HG02943 (cell line): ENCODE measurements at regions not wholly inside any gene's neighbourhood (a gene's known extent, or its start where the extent isn't known, plus 50 kb on each side); places are given as distances from the start of the nearest gene placed in this dataset.
"Not testable (repeated sequence)": the region's sequence is repeated elsewhere in the genome, so short reads cannot be mapped to it uniquely, and the experiment has no call there.

Experiments
- ATAC-seq: cut with Tn5 transposase; IDR thresholded peaks from one replicate; pipeline ENCODE4 v1.9.1; 2021; ENCODE audit warnings: mild to moderate bottlenecking, low read depth, moderate library complexity; ENCODE audit not compliant: unreplicated experiment

DNA sequence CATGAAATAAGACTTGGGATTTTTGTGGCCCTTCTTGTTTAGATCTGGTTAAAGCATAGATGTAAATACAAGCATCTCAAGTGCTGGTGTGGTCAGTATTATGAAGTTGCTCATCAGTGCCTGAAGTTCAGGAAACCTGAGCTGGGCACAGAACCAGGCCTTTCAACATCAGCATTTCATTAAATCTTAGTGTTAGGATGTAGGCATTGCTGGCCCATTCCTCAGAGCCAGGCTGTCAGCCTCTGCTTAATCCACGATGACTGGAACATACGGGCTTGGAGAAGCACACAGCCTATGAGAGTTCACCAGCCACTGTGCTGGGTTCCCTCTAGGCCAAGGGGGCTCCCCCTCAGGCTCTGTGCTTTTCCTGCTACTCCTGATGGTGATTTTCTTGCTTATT, 270.2 kb downstream of the EN1 start:
- no peak for ATAC-seq

DNA sequence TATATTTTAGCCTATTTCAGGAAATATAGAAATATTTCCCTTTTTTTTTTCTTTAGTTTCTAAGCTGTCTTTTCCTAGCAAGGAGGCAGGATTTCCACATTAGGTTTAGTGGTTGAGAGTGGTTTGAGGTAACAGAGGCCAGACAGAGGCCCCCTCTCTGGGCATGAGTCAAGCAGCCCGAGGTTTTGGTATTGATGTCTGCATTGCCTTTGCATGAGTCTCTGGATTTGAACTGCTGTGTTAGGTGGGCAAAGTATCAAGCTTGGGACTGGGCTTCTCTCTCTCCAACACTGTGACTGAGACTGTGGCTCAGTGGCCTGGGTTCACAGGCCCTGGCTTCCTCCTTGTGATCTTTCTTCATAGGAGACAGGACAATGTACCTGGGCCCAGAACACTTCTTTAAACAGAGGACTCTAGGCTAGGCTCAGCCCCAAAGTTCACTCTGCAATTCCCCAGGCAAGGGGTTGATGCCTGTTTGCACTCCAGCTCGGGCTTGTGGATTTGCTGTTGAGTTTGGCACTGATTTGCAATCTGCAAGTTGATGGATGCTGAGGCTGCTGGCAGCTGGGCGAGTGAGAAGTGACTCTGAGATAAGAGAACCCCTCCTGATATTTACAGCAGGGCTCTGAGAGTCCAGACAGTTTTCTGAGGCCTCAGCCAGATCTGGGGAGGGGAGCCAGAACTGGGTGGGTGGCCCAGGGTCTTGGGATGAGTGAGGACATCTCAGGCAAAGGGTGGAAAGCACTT, 271.2 kb downstream of the EN1 start:
- no peak for ATAC-seq

GRCh38 chr2:118572380-118572779, 275.1 kb downstream of the EN1 start:
- not testable (repeated sequence) for ATAC-seq

DNA sequence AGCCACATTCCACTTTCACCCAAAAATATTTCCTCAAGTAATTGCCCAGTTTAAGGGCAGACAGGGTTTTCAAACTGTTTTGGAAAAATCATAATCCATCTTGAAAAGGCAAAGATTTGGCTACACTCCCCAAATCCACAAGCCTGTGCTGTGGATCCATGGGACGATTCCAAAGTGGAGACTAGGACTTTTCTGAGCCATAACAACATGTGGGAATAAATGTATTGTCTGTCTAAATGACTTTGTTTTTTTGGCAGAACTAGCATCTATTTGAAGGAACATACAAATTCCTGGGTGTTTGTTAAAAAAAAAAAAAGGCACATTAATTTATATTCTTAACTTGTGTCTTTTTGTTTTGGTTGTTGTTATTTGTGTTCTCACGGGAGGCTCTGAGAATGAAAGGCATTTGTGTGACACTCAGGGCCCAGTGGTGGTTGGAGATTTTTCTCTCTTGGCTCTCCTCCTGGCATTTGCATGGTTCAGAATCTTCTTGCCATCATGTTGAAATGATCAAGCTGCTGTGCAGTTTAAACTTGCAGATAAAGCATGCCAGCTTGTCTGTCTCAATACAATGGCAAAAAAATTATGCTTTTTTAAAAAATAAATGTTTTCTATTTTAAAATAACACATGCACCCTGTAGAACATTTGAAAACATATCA, 277.4 kb downstream of the EN1 start:
- no peak for ATAC-seq

GRCh38 chr2:118568700-118569099, 278.7 kb downstream of the EN1 start:
- no peak for ATAC-seq

GRCh38 chr2:118565786-118566540, 281.5 kb downstream of the EN1 start:
- ATAC-seq = no peak

DNA sequence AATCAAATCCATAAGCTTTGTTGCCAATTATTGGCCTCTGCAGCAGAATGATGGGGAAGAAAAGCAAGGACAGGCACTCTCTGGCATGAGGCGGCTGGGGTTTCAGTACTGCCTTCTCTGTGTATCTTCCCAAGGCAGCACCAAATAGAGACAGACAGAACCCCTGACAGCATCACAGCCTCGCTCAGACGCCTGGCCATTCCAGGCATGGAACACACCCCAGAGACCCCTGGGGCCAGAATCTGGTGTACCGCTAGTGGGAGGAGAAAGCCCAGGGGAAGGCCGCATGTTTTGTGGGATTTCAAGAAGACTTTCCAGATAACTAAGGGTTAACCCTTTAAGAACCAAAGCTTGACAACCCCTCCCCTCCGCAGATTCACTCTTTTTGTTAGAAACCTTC, 282.1 kb downstream of the EN1 start:
- ATAC-seq = no peak

GRCh38 chr2:118562144-118562543, 285.3 kb downstream of the EN1 start:
- no peak for ATAC-seq

DNA sequence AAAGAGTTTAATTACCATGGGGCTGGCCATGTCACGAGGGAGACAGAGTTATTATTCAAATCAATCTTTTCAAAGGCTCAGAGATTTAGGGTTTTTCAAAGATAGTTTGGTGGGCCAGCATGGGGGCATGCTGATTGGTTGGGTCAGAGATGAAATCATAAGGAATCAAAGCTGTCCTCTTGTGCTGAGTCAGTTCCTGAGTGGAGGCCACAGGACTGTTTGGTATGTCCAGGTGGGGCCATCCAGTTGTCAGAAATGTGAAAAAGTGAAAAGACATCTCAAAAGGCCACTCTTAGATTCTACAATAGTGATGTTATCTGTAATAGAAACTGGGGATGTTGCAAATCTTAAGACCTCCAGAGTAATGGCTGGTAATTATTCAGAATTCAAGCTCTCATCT, 288.6 kb downstream of the EN1 start:
- no peak for ATAC-seq

DNA sequence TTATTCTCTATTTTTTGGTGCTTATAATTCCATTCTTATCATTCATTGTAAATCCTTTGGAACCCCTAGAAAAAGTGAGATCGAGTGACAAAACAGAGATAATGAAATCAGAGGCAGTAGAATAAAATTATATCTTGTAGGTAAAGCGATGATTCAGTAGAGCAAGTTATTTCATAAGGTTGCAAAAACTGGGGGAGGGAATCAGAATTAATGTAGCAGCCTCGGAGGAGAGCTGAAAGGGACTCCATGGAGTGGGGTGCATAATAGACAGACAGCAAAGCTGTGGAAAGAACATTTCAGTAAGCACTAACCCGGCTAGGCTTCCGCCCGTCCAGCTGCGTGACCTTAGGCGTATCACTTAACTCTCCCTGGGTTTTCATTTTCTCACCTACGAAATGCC, 289.7 kb downstream of the EN1 start:
- ATAC-seq = no peak

DNA sequence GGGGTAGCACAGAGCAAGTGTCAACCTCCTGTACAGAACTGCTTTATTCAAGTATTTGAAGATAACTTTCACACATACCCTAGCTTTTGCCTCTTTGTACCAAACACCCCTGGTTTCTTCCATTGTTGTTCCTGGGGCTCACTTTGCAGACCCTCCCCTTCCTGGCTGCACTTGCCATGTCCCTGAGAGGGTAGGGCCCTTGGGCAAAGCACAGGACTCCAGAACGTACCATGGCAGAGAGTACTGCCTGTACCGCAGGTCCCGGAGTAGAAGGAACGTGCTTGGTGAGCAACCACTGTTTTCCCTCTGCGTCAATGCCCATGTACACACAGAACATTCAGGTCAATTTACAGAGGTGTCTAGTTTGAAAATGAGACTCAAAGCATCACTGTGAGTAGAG, 290.4 kb downstream of the EN1 start:
- ATAC-seq = no peak

- ATAC-seq = no peak
Measured at GRCh38 chr2:118554616-118555015, 292.8 kb downstream of the EN1 start.

DNA sequence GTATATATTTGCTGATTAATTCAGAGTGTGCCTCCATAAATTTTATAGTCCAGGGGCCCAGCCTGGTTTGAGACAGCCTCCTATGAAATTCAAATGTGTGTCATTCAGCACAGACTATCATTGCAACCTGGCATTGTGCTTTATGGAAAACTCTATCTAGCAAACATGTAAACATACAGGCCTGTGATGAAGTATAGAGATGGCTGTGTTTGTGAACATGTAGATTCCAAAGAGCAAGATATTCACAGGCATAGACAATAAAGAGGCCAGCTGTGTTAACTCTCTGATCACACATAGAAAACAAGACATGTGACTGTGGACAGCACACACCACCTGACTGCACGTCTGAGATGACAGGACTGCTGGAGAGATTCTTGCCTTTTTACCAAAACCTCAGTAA, 297.9 kb downstream of the EN1 start:
- ATAC-seq = no peak

DNA sequence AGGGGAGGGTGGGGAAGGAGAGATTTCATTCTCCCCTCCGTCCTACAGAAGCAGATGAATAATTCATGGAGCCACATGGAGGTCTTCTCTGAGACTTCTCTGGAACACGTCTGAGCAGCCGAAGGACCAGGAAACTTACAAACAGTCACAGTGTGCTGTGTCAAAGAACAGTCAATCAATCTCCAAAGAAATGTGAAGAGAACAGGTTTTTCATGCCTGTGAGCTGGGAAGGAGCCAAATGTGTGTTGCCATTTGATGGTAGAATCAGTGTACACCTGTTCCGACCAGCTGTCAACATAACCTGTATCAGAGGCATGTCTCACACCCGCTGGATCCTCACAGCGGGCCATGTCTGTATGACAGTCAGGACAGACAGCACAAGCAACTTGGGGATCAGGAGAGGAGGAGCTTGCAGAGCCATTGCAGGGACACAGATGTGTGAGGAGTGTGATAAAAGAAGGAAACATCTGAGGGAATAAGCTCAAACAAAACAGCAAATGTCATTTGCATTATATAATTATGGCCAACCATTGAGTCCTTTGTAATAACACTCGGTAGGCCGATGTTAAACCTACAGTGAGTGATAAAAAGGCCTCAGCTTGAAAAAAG, 298.5 kb downstream of the EN1 start:
- no peak for ATAC-seq

DNA sequence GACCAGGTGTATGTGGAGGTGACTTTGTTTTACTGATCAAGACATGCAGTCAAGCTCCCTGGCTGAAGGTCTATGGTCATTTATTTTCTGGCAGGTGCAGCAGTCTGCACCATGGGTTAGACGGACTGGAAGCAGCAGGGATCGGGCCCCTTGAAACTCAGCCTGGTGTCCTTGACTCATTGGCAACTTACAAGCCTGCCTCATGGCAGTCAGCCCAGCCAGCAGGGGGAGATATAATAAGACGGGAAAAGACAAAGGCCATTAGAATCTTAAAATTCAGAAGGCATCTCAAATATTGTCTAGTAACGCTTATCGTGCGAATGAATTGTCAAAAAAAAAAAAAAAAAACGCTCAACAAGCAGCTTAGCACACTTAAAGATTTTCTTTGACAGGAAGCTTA, 308.2 kb downstream of the EN1 start:
- ATAC-seq = no peak

DNA sequence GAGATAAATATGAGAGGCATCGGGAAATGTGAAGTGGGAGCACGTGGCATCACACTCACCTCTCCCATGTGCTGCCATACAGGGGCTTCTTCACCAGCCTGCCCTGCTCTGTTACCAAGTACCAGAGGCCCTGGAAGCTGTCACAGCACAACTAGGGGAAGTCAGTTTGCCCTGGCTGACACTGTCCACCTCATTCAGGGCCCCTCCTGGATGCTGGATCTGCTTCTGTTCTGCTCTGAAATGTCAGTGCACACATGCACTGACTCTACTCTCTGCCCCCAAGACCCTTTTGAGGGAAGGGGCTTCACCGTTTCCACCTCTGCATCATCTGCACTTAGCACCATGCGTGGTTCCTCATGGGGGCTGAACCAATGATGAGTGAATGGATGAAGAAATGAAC, 311.1 kb downstream of the EN1 start:
- ATAC-seq = no peak

DNA sequence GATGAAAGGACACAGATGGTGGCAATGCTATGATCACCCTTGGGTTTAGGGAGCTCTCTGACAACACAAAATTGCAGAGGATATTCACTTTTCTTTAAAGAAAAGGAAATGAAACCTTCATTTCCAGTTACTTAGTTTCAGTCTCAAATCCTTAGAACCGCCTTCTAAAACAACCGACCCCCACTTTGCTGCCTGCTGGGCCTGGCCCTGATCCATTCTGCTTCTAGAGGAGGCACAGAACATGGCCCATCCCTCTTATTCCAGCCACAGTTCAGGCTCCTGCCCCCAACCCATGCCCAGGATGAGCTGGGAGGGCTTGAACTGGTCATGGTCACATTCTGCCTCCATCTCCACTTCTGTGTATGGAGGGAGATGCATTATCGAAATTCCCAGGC, 311.6 kb downstream of the EN1 start:
- ATAC-seq = no peak

- ATAC-seq = no peak
Measured at GRCh38 chr2:118535171-118535817, 312.2 kb downstream of the EN1 start.

GRCh38 chr2:118530976-118531375, 316.5 kb downstream of the EN1 start:
- no peak for ATAC-seq

- no peak for ATAC-seq
Measured at GRCh38 chr2:118529908-118530599, 317.4 kb downstream of the EN1 start.
